ENCODE measurements at regions not wholly inside any gene's neighbourhood (a gene's known extent, or its start where the extent isn't known, plus 50 kb on each side); places are given as distances from the start of the nearest gene placed in this dataset.
"Not testable (repeated sequence)": the region's sequence is repeated elsewhere in the genome, so short reads cannot be mapped to it uniquely, and the experiment has no call there.

DNA sequence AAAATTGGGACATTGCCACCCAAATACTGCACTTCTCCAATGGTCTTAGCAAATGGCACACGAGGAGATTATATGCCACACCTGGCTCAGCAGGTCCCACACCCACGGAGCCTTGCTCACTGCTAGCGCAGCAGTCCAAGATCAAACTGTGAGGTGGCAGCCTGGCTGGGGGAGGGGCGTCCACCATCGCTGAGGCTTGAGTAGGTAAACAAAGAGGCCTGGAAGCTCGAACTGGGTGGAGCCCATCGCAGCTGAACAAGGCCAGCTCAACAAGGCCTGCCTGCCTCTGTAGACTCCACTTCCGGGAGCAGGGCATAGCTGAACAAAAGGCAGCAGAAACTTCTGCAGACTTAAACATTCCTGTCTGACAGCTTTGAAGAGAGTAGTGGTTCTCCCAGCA, 222.4 kb upstream of the PCDH9 start:
- DNase-seq (ENCODE audit: low read depth), result not testable (repeated sequence)

DNA sequence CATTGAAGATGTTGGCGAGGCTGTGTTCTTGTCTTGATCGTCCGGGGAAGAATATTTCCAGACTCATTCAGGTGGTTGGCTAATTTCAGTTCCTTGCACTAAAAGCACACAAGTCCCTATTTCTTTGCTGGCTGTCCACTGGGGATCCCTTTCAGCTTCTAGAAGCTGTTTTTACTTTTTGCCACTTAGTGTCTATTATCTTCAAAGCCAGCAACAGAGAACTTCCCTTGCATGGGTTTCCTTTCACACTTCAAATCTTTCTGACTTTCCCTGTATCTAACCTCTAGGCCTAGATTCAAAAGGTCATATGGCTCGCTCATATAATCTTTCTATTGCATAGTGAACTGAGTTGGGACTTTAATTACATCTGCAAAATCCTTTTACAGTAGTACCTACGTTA, 215.3 kb upstream of the PCDH9 start:
- no peak for DNase-seq (ENCODE audit: low read depth)

DNA sequence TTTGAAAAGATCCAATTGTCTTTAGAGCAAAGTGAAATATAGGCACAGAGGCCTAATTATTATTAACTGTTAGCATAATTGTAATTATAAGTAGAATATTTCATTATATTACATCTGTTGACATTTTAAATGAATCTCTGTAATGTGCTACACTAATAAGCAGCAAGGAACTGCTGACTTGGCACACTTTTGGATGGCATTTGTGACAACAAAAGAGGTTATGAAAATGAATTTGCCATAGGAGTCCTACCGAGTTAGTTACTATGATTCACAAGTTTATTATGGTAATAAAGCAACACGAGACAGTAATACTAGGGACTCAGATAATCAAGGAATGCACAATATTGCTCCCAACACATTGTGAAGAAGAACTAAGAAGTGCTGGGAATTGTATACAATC, 213.8 kb upstream of the PCDH9 start:
- DNase-seq (ENCODE audit: low read depth), result no peak

DNA sequence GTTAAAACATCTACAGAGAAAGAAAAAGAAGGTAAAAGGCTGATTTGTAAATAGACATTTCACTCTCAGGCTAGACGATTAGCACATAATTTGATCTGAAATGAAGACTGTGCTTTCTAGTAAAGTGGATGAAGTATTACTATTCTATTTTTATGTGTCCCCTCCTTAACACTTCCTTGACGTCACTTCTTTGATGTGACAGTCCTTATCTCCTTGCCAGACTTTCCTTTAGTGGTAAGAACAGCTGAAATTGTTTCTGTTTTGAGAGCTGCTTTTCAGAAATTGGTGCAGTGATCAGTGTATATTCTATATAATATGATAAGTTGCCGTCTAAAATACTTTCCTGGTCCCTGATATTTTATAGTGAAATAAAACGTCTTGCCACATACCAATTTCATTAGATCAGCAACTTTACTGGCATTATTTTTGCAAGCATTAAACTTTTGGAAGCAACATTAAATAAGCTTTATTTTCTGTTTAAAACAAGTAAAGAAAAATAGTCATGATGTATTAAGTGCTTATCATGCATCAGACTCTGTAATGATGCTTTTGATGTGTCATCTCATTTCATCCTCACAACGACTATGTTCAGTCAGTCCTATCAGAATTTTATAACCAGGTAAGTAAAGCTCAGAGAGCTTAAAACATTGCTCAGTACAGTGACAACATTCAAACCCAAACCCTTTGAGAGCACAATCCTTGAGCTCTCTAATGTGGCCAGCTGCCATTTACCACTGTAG, 210.3 kb upstream of the PCDH9 start:
- no peak for DNase-seq (ENCODE audit: low read depth)

DNA sequence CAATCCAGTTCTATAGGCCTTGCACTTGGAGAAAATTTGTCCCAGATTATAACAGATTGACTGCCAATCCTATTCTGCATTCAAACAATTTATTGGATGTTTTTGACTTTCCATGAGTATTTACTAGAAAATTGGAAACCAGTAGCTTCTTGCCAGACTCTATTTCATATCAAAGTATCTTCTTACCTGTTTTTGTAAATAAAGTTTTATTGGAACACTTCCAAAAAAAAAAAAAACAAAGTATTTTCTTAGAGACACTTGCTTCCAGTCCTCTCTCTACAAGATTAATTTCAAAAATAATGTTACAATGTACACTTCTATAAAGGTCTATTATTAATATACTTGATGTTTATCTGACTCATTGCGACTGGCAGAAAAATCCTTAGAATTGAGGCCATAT, 209.2 kb upstream of the PCDH9 start:
- no peak for DNase-seq (ENCODE audit: low read depth)

DNA sequence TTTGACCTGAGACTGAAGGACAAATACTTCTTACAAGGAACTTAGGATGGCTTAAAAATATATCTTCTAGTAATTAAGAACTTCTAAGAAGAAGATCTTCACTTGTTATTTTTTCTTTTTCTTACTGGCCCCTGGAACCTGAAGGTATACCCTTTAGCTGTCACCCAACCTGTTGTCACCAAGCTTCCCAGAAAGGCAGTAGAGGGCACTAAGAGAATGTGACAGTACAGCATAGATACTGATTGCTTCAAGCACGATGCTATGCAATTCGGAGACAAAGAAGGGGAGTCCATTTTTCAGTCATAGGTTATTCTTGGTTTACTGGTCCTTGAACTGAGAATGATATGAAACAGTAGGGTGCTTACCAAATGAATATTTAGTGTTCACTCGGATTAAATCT, 208.3 kb upstream of the PCDH9 start:
- no peak for DNase-seq (ENCODE audit: low read depth)

DNA sequence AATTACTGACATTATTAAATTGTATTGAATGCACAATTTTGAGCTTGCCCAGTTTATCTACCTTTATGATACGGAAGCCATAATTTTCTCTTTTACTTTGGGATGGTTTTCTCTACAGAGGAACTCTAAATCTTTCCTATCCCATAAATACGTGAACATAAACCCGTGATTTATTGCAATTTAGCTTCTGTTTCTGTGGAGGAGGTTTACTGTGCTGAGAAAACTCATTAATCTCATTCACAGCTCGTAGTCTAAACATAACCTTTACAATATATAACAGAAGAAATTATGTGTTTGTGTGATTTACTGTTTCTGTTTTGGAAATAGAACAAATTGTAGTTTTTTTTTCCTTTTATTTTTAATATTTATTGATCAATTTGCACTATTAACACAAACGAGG, 207.1 kb upstream of the PCDH9 start:
- no peak for DNase-seq (ENCODE audit: low read depth)

DNA sequence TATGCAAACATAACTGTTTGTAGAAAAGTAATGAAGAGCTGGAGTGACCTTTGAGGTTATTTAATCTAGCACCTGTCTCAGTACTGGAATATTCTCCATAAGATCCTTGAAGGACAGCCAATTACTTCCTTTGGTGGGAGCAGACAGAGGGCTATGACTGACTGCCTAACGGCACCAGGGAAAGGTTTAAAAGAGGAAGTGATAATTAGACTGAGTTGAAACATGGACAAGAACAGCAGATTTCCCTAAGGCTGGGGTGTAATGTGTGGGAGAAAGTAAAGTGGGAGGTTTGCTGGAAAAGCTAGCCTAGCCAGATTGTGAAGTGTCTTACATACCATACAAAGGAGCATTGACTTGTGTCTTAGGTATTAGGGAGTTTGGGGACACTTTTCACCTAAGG, 191.3 kb upstream of the PCDH9 start:
- no peak for DNase-seq (ENCODE audit: low read depth)

DNA sequence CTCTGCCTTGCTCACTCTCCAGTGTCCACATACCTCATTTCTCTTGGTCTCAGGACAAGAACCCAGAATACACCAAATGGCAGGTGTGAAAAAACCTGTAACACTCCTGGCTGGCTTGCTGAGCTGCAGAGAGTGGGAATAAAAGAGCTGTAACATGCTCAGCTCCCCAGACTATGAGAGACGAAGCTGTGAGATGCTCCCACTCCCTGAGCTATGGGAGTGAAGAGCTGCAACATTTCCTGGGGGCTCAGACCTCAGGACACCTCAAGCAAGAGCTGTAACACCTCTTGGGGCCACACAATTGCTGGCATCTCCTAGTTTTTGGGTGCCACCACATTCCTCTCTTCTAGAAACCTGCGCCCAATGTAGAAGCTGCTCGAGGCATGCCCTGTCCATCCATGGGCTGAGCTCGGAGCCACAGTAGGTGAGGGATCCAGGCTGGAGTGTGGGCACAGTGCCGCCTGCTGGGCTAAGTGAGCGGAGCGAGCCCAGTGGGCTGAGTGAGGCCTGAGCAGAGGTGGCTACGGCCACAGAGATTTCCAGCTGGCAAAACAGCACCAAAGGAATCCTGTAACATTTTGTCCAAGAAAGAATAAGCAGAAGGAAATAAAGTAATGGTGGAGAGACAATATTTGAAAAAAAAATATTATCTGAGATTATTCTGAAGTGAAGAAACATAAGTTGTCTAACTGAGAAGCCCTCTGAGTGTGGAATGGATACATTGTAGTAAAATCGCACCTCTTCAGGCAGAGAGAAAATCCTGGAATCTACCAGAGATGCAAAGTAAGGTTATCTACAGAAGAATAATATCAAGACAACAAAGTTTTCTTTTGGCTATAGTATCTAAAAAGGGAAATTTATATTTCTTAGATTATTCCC, 186.2 kb upstream of the PCDH9 start:
- no peak for DNase-seq (ENCODE audit: low read depth)

DNA sequence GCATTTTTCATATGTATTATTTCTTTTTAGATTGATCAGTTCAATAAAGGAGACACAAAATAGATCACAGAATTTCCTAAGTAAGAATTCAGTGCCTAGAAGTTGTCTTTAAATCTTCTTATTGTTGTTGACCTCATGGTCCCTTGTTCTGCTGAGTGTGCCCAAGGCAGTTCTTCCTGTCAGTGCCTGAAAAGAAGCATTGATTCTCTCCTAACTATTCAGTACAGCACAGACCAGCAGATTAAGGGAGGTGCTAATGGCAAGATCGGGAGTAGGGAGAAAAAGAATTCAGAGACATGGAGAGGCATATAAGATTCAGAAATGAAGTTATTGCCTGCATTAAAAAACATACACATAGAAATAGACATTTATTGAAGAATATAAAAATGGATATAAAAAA, 180.5 kb upstream of the PCDH9 start:
- no peak for DNase-seq (ENCODE audit: low read depth)

DNA sequence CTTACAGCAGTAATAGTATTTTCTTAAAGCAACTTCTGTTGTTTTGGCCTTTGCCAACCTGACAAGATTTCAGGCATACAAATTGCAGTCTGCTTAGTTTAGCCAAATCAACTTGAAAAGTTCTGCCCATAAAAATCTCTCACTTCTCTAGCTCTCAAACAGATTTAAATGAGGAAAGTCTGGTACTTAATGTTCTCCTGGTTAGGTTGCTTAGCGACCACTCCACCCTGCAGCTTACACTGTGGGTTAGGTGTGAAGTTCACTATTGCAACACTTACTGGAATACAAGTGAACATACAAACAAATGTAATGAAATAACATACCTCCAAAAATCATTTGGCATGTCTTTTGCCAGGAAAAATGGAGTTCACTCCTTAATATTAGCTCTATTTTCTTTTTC, 178.7 kb upstream of the PCDH9 start:
- no peak for DNase-seq (ENCODE audit: low read depth)

DNA sequence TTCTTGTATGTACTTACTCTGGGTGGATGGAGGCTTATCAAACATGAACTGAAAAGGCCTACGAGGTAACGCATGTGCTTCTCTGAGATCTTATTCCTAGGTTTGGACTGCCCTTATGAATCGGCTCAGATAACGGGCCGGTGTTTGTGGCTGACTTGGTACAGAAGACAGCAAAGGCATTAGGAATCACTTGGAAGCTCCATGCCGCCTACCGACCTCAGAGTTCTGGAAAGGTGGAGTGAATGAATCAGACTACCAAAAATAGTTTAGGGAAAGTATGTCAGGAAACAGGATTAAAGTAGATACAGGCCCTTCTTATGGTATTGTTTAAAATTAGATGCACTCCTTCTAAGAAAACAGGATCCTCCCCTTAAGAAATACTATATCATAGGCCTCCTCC, 172.4 kb upstream of the PCDH9 start:
- no peak for DNase-seq (ENCODE audit: low read depth)

DNA sequence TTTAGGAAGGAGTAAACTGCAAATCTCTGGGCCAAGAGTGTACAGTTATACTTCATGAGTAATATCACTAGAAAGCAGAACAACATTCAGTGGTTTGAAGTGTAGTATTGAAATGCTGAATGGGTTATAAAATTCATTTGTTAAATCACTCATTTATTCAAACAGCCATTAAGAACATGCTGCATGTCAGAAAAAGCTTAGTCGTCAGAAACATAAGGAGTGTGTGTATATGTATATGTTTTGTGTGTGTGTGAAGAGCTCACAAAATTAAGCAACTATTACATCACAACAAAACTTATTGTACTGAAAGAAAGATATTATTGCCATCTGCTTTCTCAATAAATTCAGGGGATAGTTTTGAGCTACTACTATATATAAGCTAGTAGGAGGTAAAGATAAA, 165.4 kb upstream of the PCDH9 start:
- no peak for DNase-seq (ENCODE audit: low read depth)

DNA sequence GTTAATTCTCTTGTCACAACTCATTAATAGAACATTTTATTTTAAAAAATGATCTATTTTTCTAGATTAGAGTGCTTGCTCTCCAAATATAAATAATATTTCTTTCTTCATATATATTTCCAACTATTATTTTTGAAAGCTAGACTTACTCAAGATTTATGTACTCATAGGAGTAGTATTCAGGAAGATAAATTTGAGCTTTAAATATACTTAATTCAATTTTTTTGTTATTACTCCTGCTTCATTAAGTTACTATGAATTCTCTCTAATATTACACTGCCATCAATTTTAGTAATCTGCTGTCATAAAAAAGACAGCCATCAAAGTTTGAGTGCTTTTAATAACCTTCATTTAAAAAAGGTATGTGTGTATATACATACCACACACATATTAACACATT, 161.9 kb upstream of the PCDH9 start:
- DNase-seq (ENCODE audit: low read depth), result no peak

DNA sequence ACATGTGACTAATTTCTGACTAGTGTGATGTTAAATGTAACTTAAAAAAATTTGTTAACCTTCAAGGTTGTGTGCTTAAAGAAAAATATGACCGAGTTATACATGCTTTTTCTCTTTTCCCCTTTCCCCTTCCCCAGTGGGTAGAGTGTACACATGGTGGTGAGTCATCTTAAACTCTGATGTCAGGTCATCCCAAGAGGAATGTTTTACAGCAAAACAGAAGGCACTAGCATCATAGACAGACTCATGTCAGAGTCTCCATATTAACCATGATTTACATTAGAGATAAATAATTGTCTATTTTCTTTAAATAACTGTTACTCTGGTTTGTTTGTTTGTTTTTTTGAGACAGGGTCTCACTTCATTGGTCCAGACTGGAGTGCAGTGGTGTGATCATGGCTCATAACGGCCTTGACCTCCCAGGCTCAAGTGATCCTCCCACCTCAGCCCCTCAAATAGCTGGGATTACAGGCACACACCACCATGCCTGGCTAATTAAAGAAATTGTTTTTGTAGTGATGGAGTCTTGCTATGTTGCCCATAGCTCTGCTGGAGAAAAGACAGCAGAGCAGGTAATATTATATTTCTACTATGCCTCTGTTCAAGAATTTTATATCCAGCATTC, 160.4 kb upstream of the PCDH9 start:
- DNase-seq (ENCODE audit: low read depth), result no peak

DNA sequence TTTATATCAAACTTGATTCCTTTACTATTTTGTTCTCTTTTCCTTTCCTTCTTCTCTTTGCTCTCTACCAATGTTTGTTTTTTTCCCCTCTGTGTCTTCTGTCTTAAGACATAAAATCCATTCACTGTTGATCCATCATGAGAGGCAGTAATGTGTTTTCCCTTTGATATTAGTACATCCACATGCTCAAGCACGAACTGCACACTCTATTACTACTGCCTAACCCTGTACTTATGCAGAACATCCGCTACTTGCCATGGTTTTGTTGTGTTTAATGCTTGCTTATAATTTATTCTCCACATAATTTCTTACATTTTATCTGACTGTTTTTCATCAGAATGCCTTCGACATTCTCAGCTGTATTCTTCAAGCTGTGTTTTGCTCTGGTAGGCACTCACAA, 159.0 kb upstream of the PCDH9 start:
- no peak for DNase-seq (ENCODE audit: low read depth)

DNA sequence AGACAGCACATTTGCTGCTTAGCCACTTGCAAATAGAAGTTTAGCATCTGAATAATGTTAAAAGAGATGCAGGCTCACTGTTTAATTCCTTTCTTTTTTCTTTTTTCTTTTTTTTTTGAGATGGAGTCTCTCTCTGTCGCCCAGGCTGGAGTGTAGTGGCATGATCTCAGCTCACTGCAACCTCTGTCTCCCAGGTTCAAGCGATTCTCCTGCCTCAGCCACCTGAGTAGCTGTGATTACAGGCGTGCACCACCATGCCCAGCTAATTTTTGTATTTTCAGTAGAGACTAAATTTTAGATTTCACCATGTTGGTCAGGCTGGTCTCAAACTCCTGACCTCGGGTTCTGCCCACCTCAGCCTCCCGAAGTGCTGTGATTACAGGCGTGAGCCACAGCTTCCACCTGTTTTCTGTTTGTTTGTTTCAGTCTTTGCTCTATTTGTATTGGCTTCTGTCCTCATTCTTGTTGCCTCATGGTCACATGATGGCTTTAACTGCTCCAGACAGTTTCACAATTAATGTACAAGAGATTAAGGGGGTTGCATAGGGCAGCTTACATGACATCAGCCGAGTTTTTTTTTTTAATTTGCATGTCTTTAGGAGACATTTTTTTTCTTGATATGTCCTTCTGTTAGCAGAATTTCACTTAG, 153.1 kb upstream of the PCDH9 start:
- not testable (repeated sequence) for DNase-seq (ENCODE audit: low read depth)

DNA sequence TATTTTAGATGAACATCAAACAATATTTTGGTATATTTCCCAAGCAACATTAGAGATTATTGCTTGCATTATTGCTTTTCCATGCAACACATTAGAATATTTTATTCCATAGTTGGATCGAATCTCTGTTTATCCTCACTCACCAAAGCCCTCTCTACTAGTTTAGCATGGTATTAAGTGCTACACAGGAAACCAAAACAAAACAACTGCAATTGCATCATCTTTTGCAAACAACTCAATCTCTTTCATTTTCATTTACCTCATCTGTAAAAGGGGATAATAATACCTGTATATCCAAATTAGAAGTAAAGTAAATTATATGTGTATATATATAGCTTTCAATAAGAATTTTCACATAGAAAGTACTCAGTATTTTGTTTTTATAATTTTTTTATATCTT, 147.8 kb upstream of the PCDH9 start:
- DNase-seq (ENCODE audit: low read depth), result no peak

DNA sequence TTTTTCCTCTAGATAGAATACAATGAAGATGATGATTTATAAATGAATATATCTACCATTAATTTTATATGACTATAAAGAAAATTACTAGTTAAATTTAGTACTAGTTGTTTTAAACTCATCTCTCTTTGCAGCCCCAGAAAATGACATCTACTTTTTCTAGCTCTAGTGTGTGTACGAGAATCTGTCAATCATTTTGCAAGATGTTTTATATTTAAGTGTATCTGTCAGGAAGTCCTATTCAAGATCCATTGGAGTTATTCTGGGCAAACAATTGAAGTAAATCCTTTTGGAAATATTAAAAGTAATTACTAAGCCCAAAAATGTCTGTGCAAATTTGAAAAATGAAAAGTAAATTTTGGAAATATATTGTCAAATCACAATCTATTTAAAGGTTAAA, 144.3 kb upstream of the PCDH9 start:
- no peak for DNase-seq (ENCODE audit: low read depth)

DNA sequence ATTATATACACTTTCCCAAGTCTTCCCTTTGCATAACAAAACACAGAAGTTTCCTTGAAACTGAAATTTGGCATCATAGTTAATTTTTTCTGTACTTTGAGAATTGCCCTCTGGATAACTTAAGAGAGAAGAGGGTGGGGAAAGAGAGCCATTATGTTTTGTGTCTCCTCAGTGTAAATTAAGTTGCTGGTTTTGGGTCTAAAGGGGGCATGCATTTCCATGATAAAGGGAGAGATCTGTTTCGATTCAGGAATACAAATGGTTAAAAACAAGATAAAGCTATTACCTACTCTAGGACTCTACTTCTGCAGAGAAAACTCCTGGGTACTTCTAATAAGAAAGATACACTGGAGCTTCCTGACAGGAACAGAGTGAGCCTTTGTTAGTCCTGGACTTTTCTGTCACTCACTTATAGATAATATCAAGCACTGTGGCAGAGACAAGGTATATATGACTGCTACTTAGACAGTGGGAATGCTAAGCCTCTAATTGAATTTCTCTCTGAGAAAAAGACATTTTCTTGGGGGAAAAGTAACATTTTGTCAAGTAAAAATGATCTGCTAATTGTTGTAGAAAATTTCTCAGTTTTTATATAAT, 142.8 kb upstream of the PCDH9 start:
- no peak for DNase-seq (ENCODE audit: low read depth)

DNA sequence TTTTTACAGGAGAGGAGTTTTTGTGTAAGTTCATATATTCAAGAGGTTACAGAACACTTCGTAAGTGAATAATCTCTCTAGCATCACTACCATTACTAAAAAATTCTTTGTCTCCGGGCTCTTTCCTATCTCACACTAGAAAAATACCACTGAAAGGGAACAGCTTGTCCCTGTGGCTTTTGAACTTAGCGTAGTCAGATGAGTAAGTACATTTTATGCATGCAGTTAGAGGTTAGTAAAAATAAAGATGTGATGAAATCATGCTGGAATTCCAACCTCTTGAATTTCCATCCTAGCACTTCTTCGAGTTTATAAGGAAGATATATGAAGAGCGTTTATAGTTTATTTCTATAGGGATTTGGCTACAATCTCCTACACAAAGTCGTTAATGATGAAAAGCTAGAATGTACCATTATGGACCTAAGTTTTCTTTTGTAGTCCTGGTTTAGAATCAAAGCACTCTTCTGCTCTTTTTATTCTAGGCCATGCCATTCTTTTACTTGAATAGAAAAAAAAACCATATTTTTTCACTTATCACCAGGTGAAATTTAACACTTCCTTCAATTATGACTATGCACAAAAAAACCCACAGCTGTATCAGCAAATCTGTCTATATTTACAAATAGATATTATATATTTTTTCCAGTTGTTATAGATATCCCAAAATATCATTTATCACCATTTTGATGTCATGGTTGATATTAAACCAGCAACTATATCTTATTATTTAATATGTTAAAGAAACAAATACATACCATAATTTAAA, 139.9 kb upstream of the PCDH9 start:
- no peak for DNase-seq (ENCODE audit: low read depth)
